SK-N-MC (cell line): ENCODE measurements at regions not wholly inside any gene's neighbourhood (a gene's known extent, or its start where the extent isn't known, plus 50 kb on each side); places are given as distances from the start of the nearest gene placed in this dataset.

Experiments
- DNase-seq: peaks from one replicate; pipeline ENCODE4 v3.0.0-alpha.2; 2011; ENCODE audit warnings: low read depth, low spot score
- H3K27ac ChIP-seq: fragments of 200-600 bp; sonication (generic); 2 replicates; pipeline ENCODE4 v1.5.1; 2016; ENCODE audit warnings: mixed run types
- H3K36me3 ChIP-seq: fragments of 200-600 bp; sonication (generic); 2 replicates; pipeline ENCODE4 v1.6.1; 2017; ENCODE audit warnings: antibody characterized with exemption, low read length, mixed read lengths; ENCODE audit not compliant: insufficient read depth
- H3K4me3 ChIP-seq: fragments of 200-600 bp; sonication (generic); 2 replicates; pipeline ENCODE4 v1.5.1; 2016
- H3K9ac ChIP-seq: fragments of 200-600 bp; sonication (generic); 2 replicates; pipeline ENCODE4 v1.8.0; 2017; ENCODE audit warnings: mixed run types, mixed read lengths; ENCODE audit not compliant: insufficient read length
- H3K9me3 ChIP-seq: fragments of 200-600 bp; sonication (generic); 2 replicates; pipeline ENCODE4 v1.6.1; 2017; ENCODE audit warnings: low read depth, mild to moderate bottlenecking, antibody characterized with exemption, low read length, moderate library complexity, mixed read lengths
- EZH2 ChIP-seq: fragments of 200-600 bp; sonication (generic); IDR thresholded peaks from one replicate; pipeline ENCODE4 v1.6.1; 2017; ENCODE audit warnings: antibody characterized with exemption
- FOXP2 ChIP-seq: optimal IDR thresholded peaks from 2 replicates; pipeline ENCODE3; 2011; ENCODE audit warnings: mild to moderate bottlenecking, moderate library complexity; ENCODE audit not compliant: insufficient read depth; ENCODE audit errors: extremely low read length, control extremely low read depth
- POLR2AphosphoS5 ChIP-seq: IDR thresholded peaks from 2 replicates; pipeline ENCODE4 v1.6.1; 2012; ENCODE audit warnings: mild to moderate bottlenecking, low read depth, low read length, borderline replicate concordance

DNA sequence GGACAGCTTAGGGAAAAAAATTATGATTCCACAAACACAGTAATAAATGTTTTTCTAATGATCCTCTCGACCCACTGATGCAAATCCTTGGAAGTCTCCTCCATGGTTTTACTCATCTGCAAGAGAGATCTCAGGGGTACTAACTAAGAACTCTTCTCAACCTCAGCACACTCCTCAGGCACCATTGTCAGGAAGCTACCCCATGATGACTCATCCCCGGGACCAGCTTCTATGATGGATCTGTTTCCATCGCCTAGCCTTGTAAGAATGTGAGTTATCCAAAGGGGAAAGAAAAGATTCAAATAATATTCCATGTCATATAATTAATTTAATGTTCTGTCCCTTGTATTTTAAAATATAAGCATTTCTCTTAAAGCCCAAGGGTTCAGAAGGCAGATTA is 816.1 kb upstream of the IGFBP7 start:
- TF ChIP-seq POLR2AphosphoS5 (no peak), FOXP2 (no peak), EZH2 (no peak)
- no peak overlapping the region for H3K4me3 ChIP-seq
- DNase-seq, result no peak
- H3K36me3 ChIP-seq, result no peaks in the 10 kb centered on the region
- H3K27ac ChIP-seq, result no peak overlapping the region
- no peak overlapping the region for H3K9ac ChIP-seq
- H3K9me3 ChIP-seq, result no peaks in the 10 kb centered on the region

DNA sequence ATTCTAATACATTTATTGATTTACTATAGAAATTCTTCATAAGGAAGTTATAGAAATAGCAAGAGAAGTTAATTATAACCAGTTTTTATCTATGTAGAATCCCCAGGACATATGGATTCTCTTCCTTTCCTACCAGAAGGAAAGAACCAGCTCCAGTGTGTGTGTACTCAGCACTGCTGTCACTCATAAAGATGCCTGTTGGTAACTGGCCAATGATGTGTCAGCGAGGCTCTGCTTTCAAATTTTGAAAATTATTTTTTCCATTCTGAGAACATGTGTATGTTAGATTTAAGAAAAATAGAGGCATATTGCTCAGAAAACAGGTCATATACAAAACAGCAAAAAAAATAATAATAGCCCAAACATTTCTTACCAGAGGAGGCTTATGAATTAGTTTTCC is 814.8 kb upstream of the IGFBP7 start:
- no peak overlapping the region for H3K9ac ChIP-seq
- no peak for TF ChIP-seq EZH2
- TF ChIP-seq FOXP2, result no peak
- TF ChIP-seq POLR2AphosphoS5, result no peak
- H3K27ac ChIP-seq, result no peak overlapping the region
- H3K4me3 ChIP-seq, result no peak overlapping the region
- DNase-seq, result no peak
- no peaks in the 10 kb centered on the region for H3K36me3 ChIP-seq
- no peaks in the 10 kb centered on the region for H3K9me3 ChIP-seq

DNA sequence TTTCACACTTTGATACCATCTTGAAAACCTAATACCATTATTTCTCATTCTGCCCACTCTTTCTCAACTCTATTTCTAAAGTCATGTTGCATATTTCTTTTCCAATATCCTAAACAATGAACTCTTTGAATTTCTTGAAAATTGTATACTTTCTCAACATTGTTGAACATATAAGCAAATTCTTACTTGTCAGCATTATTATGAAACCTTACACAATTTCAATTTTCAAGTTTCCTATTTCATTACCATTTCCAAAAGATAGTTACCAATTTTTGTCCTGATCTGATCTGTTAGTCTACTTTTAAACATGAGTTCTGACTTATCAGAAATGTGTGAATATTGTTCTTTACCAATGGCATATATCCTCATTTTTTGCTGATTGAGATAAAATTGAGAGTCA is 806.3 kb upstream of the IGFBP7 start:
- DNase-seq, result no peak
- Histone ChIP-seq H3K27ac (no peak overlapping the region), H3K9me3 (no peaks in the 10 kb centered on the region), H3K4me3 (no peak overlapping the region), H3K36me3 (no peaks in the 10 kb centered on the region), H3K9ac (no peak overlapping the region)
- no peak for TF ChIP-seq EZH2
- no peak for TF ChIP-seq POLR2AphosphoS5
- TF ChIP-seq FOXP2, result no peak

DNA sequence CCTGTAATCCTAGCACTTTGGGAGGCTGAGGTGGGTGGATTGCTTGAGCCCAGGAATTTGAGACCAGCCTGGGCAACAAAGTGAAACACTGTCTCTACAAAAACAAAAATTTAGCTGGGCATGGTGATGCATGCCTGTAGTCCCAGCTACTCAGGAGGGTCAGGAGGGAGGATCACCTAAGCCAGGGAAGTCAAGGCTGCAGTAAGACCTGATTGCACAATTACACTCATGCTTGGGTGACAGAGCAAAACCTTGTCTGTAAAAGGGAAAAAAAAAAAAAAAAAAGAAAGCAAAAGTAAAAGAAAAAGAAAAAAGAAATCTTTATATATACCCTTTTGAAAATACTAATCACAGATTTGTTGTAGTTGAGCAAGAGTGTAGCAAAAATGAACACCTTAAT is 801.0 kb upstream of the IGFBP7 start:
- H3K9ac ChIP-seq, result no peak overlapping the region
- TF ChIP-seq POLR2AphosphoS5 (no peak), EZH2 (no peak), FOXP2 (no peak)
- no peak overlapping the region for H3K27ac ChIP-seq
- no peaks in the 10 kb centered on the region for H3K9me3 ChIP-seq
- no peak for DNase-seq
- H3K4me3 ChIP-seq, result no peak overlapping the region
- no peaks in the 10 kb centered on the region for H3K36me3 ChIP-seq

DNA sequence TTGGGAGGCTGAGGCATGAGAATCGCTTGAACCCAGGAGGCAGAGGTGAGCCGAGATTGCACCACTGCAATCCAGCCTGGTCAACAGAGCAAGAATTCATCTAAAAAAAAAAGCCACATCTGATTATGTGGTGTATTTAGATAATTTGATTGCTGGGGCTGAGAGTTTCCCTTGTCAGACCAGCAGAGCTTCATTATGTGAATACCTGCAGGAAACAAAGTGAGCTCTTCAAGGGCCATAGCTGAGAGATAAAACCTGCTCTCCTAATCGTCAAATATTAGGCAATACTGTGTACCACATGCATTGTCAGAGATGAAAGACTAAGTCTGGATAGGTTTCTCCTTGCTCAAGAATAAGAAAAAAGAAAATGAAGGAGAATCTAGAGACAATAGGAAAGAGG is 800.0 kb upstream of the IGFBP7 start:
- TF ChIP-seq EZH2 (no peak), FOXP2 (no peak), POLR2AphosphoS5 (no peak)
- no peaks in the 10 kb centered on the region for H3K9me3 ChIP-seq
- H3K36me3 ChIP-seq, result no peaks in the 10 kb centered on the region
- H3K9ac ChIP-seq, result no peak overlapping the region
- no peak overlapping the region for H3K4me3 ChIP-seq
- no peak overlapping the region for H3K27ac ChIP-seq
- no peak for DNase-seq

DNA sequence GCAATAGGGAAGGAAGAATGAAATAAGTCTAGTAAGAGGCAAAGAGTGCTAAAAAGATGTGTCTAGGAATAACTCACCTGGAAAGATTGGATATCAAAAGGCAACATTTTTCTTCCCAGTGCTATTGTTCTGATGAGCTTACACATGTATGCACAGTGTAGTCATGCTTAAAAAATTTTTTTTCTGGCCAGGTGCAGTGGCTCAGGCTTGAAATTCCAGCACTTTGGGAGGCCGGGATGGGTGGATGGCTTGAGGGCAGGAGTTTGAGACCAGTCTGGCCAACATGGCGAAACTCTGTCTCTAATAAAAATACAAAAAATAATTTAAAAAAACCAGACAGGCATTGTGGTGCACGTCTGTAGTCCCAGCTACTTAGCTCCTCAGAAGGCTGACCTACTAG is 795.8 kb upstream of the IGFBP7 start:
- H3K9me3 ChIP-seq, result no peaks in the 10 kb centered on the region
- H3K9ac ChIP-seq, result no peak overlapping the region
- TF ChIP-seq POLR2AphosphoS5 (no peak), FOXP2 (no peak), EZH2 (no peak)
- no peak overlapping the region for H3K27ac ChIP-seq
- no peak overlapping the region for H3K4me3 ChIP-seq
- no peaks in the 10 kb centered on the region for H3K36me3 ChIP-seq
- no peak for DNase-seq

DNA sequence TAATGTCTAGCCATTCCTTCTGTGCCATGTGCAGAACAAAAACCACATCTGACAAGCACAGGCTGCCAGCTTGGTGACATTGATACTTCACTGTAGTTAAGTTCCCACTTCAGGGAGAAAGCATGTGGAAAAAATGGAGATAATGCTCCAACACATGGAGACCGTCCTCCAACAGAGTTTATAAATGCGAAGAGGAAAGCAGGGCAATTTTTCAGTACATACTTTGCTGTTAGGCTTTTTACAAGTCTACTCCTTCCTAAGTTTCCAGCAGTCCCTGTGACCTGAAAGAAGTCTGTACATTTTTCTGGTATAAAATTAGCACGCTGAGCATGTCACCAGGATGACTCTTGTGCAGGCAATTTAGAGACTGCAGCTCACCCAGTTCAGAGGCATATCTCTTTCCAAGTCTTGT is 766.9 kb upstream of the IGFBP7 start:
- H3K36me3 ChIP-seq, result no peaks in the 10 kb centered on the region
- no peak overlapping the region for H3K9ac ChIP-seq
- TF ChIP-seq FOXP2 (no peak), POLR2AphosphoS5 (no peak), EZH2 (no peak)
- no peak overlapping the region for H3K4me3 ChIP-seq
- no peak for DNase-seq
- H3K9me3 ChIP-seq, result no peaks in the 10 kb centered on the region
- no peak overlapping the region for H3K27ac ChIP-seq

DNA sequence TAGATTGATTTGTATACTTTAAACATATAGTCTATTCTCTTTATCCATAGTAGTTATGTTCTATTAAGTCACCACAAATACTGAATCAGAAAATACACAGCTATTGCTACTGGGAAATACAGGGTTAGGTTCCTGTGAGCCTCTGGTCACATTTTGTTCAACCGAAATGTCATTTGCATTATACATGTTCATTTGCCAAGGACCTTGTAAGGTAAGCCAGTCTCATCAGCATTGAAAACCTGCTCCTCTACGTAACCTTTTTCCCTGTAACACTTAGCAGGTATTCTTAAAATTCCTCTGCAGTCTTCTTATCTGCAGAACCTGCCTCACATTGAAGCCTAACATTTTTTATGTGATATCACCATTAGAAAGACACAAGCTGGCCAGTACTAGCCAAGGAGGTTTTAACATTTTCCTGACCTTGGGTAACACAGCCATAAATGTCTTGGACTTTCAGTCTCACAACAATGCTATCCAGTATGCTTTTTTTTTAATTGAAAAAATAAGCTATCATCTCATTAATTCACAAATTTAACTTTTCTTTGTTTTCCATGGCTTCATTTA is 765.7 kb upstream of the IGFBP7 start:
- DNase-seq, result no peak
- H3K9me3 ChIP-seq, result no peaks in the 10 kb centered on the region
- no peaks in the 10 kb centered on the region for H3K36me3 ChIP-seq
- TF ChIP-seq EZH2 (no peak), FOXP2 (no peak), POLR2AphosphoS5 (no peak)
- no peak overlapping the region for H3K4me3 ChIP-seq
- H3K9ac ChIP-seq, result no peak overlapping the region
- H3K27ac ChIP-seq, result no peak overlapping the region
